Lower leg skin (tissue), 3 donors: ENCODE measurements at regions not wholly inside any gene's neighbourhood (a gene's known extent, or its start where the extent isn't known, plus 50 kb on each side); places are given as distances from the start of the nearest gene placed in this dataset.

Experiments
- CTCF ChIP-seq, 3 donors: fragments of 450-650 bp; IDR thresholded peaks; one replicate each; pipeline ENCODE4 v1.5.1; 2016; ENCODE audit warnings: antibody characterized with exemption in 3 of 3, mild to moderate bottlenecking in 3 of 3, moderate library complexity in 2 of 3
- POLR2A ChIP-seq, 2 donors: fragments of 450-650 bp; IDR thresholded peaks; one replicate each; pipeline ENCODE4 v1.6.1; 2016 to 2017; ENCODE audit warnings: antibody characterized with exemption in 2 of 2, mild to moderate bottlenecking in 1 of 2, moderate library complexity in 1 of 2

- TF ChIP-seq CTCF (IDR thresholded peaks at IDR 0.05) (no peak), POLR2A (IDR thresholded peaks at IDR 0.05) (no peak)
Observed at GRCh38 chr5:109546461-109546860, 136.7 kb upstream of the PJA2 start.
